ENCODE measurements at regions not wholly inside any gene's neighbourhood (a gene's known extent, or its start where the extent isn't known, plus 50 kb on each side); places are given as distances from the start of the nearest gene placed in this dataset.

GRCh38 chr20:4401601-4402000, 152.5 kb upstream of the ADRA1D start:
- Mint-ChIP-seq H3K9me3 (peaks cover 0 to 9% of the 10 kb centered on the region in 2 experiments; a peak in 1 of 5 replicates), H3K4me1 (0 out of 4 replicates have a peak, but pooled peaks cover 2 to 3% of the 10 kb centered on the region in 2 experiments), H3K27ac (no peak overlapping the region), H3K27me3 (ENCODE audit: low read depth) (peaks cover 12% of the 10 kb centered on the region), H3K36me3 (ENCODE audit: insufficient read depth in 1 of 3, low read depth in 3 of 3) (peaks cover 0 to 4% (median 0%) of the 10 kb centered on the region in 3 experiments; a peak in 2 of 7 replicates), H3K4me3 (no peak overlapping the region)
- Histone ChIP-seq H3K14ac (ENCODE audit: insufficient read depth, low read length) (no peak overlapping the region), H3K4me1 (ENCODE audit: insufficient read depth, low read length) (no peaks in the 10 kb centered on the region), H3K56ac (ENCODE audit: insufficient read length, low read depth, low read length) (no peak overlapping the region), H3K27me3 (ENCODE audit: insufficient read depth, low read length) (no peaks in the 10 kb centered on the region; the same call in 1 of the 2 replicates), H4K8ac (replicated peaks; ENCODE audit: insufficient read length, low read depth, low read length) (no peak overlapping the region), H3K23ac (ENCODE audit: insufficient read length, low read depth, low read length) (no peak overlapping the region), H2BK120ac (ENCODE audit: low read depth, low read length, poor library complexity, severe bottlenecking) (no peak overlapping the region), H4K20me1 (ENCODE audit: control insufficient read depth, insufficient read depth, insufficient read length) (no peaks in the 10 kb centered on the region), H3K4ac (ENCODE audit: low read depth, low read length) (no peak overlapping the region), H3T11ph (ENCODE audit: low read length) (no peak overlapping the region), H3K27ac (ENCODE audit: insufficient read length, low read depth, low read length) (no peak overlapping the region), H3K9me3 (ENCODE audit: control insufficient read depth, low read depth, low read length) (no peaks in the 10 kb centered on the region), H3K18ac (ENCODE audit: insufficient read length, low read depth, low read length) (no peak overlapping the region), H3K79me1 (ENCODE audit: insufficient read depth, low read depth, low read length, poor library complexity, severe bottlenecking) (no peaks in the 10 kb centered on the region), H2BK12ac (ENCODE audit: insufficient read length, low read depth, low read length) (no peak overlapping the region), H3K4me2 (ENCODE audit: insufficient read depth, insufficient read length, low read length) (no peak overlapping the region), H3K23me2 (ENCODE audit: insufficient read length, low read depth, low read length, poor library complexity, severe bottlenecking) (no peaks in the 10 kb centered on the region), H4K91ac (ENCODE audit: insufficient read length, low read depth, low read length) (no peak overlapping the region), H3K9ac (ENCODE audit: extremely low read depth, insufficient read length, low read length) (no peak overlapping the region), H2BK5ac (ENCODE audit: insufficient read length, low read length) (no peak overlapping the region), H3K79me2 (ENCODE audit: insufficient read depth, low read length) (no peaks in the 10 kb centered on the region), H2AK5ac (ENCODE audit: insufficient read length, low read length) (no peak overlapping the region), H2BK15ac (ENCODE audit: low read depth, low read length) (no peak overlapping the region), H2AFZ (ENCODE audit: low read length) (no peak overlapping the region), H2BK20ac (ENCODE audit: low read depth, low read length, poor library complexity, severe bottlenecking) (no peak overlapping the region), H4K5ac (ENCODE audit: insufficient read length, low read depth, low read length) (no peak overlapping the region)
- no peak for DNase-seq
- no CpG with 5 or more reads among the region's 3 CpGs for WGBS (ENCODE audit: extremely low coverage, insufficient read length, low lambda C conversion rate)
- no peak for TF ChIP-seq CTCF (conservative IDR thresholded peaks at IDR 0.05)

All from H9 (cell line).